ENCODE measurements at regions not wholly inside any gene's neighbourhood (a gene's known extent, or its start where the extent isn't known, plus 50 kb on each side); places are given as distances from the start of the nearest gene placed in this dataset.

DNA sequence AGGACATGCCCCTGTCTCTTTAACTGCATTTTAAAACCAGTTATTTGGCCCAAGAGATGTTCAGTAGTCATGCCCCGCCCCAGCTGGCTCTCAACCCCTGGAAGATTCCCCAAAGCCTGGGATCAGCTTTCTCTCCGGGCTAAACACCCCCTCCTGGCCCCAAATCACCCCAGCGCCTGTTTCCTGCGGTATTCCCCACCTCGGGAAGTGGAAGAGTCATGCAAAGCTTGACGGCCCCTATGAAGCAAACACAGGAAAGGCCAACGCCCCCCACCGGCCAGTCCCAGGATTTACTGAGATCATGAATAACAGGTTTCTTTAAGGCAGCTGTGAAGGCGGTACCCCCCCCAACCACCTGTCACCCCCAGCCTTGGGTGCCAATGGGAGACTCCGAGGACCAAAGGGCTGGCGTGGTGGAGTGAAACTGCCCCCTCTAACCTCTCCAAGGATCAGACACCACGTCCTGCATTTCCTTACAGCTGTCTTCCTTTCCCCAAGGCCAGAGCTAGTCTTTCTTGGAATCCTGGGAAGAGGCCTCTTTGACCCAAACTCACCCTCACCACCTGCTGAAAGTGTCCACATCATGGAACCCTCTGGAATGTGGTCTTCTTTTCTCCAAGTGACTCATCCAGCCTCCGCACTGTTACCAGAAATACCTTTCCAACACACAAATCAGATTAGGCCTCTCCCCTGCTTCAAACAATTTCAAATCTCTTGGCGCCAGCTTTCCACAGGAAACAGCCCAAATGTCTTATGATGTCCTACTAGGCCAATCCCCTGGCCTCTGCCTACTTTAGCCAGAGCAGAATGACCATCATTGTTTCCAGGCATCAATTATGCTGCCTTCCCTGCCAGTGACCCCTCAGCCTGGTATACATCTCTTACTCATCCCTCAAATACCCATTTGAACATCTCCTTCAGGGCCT lies 301.5 kb downstream of the ZEB1 start:
- peak; percentile 51 for DNase-seq
- Mint-ChIP-seq H3K36me3 (ENCODE audit: low read depth) (peaks cover 21% of the 10 kb centered on the region), H3K27me3 (ENCODE audit: insufficient read depth) (no peaks in the 10 kb centered on the region), H3K4me1 (ENCODE audit: low read depth) (peaks cover 46% of the 10 kb centered on the region), H3K27ac (peak overlapping the region; percentile 35), H3K4me3 (no peak overlapping the region; the same call in 1 of the 2 replicates), H3K9me3 (peaks cover 20% of the 10 kb centered on the region)
- TF ChIP-seq, protein P1, sequence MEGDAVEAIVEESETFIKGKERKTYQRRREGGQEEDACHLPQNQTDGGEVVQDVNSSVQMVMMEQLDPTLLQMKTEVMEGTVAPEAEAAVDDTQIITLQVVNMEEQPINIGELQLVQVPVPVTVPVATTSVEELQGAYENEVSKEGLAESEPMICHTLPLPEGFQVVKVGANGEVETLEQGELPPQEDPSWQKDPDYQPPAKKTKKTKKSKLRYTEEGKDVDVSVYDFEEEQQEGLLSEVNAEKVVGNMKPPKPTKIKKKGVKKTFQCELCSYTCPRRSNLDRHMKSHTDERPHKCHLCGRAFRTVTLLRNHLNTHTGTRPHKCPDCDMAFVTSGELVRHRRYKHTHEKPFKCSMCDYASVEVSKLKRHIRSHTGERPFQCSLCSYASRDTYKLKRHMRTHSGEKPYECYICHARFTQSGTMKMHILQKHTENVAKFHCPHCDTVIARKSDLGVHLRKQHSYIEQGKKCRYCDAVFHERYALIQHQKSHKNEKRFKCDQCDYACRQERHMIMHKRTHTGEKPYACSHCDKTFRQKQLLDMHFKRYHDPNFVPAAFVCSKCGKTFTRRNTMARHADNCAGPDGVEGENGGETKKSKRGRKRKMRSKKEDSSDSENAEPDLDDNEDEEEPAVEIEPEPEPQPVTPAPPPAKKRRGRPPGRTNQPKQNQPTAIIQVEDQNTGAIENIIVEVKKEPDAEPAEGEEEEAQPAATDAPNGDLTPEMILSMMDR (IDR thresholded peaks at IDR 0.05), result peak; percentile 68

DNA sequence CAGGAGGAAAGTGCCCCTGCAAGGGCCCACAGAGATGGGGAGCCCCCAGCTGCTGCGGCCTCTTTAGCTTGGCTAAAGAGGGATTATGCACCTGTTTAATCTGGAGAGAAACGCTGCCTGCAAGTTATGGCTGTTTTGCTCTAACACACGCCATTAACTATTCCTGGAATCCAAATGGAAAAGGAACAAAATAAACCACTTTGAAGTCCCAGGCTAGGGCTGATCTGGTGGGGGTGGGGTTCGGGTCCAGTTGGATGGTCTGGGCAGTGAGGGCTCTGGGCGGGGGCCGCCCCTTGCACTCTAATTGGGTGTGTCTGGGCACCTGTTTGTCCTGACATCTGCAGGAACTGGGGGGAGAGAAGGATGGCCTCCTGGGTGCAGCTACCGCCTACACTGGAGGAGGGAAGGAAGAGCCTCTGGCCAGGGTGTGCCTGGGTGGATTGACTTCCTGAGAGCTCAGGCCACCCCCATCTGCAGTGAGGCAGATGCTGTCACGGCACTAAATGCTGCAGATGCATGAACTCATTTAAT lies 300.6 kb downstream of the ZEB1 start:
- Mint-ChIP-seq H3K27me3 (ENCODE audit: insufficient read depth) (peaks cover 3% of the 10 kb centered on the region; the same call in 1 of the 2 replicates), H3K9me3 (peaks cover 11% of the 10 kb centered on the region), H3K4me1 (ENCODE audit: low read depth) (peaks cover 46% of the 10 kb centered on the region), H3K36me3 (ENCODE audit: low read depth) (peaks cover 19% of the 10 kb centered on the region), H3K4me3 (no peak overlapping the region), H3K27ac (no peak overlapping the region; the same call in 1 of the 2 replicates)
- TF ChIP-seq, protein P1 (IDR thresholded peaks at IDR 0.05), result no peak
- no peak for DNase-seq

DNA sequence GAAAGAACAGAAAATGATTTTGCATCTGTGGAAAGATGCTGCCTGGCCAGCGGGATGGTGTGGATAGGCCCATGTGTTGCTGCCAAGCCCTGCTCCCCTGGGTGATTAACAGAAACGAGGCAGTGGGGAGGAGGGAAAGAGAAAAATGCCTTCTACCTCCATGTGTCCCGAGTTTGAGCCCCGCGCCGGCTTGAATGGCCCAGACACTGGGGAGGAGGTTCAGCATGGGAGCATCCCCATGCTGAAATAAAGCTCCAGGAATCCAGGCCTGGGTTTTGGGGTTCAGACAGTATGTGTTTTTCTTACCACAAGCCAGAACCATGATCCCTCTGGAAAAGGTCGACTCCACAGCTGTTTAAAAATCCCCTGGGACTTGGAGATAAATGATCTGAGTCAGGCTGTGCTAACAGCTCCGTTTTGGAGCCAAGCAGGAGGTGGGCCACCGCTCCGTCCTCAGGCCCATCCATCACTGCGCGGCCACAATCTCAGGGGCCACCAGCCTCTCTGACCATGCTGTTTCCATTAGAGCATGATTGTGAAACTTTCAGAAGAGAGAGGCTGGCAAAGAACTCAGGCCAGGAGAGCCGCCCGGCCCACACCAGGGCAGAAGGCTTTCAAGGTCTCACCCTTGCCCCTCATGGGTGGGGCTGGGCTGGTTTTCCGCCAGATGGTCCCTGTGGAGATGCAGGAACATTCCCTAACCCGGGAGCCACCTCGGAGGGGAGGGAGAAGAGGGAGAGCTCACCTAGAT lies 299.7 kb downstream of the ZEB1 start:
- peaks cover 3% of the 10 kb centered on the region; the same call in 1 of the 2 replicates for H3K27me3 Mint-ChIP-seq (ENCODE audit: insufficient read depth)
- DNase-seq, result no peak
- H3K4me3 Mint-ChIP-seq, result no peak overlapping the region
- TF ChIP-seq, protein P1 (IDR thresholded peaks at IDR 0.05), result no peak
- peaks cover 10% of the 10 kb centered on the region for H3K36me3 Mint-ChIP-seq (ENCODE audit: low read depth)
- H3K4me1 Mint-ChIP-seq (ENCODE audit: low read depth), result peaks cover 41% of the 10 kb centered on the region
- H3K9me3 Mint-ChIP-seq, result peaks cover 3% of the 10 kb centered on the region
- H3K27ac Mint-ChIP-seq, result no peak overlapping the region

DNA sequence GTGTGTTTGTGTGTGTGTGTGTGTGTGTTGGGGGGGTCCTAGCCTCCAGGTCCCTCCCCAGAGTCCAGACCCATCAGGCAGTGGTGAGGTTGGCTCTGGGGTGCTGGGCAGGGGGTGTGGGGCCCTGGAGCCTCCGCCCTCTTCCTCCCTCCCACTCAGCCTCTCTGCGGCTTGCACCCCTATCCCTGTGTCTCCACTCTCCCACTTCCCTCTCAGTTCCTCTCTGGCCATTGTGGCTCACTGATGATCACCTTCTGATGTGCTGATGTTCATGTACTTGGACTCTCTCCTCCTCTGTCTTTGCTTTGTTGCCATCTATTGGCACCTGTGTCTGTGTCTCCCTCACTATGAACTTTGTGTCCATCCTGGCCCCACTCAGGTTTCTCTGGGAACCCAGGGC lies 298.7 kb downstream of the ZEB1 start:
- H3K27me3 Mint-ChIP-seq (ENCODE audit: insufficient read depth), result peaks cover 3% of the 10 kb centered on the region; the same call in 1 of the 2 replicates
- no peak for DNase-seq
- H3K36me3 Mint-ChIP-seq (ENCODE audit: low read depth), result peaks cover 8% of the 10 kb centered on the region; the same call in 1 of the 2 replicates
- H3K27ac Mint-ChIP-seq, result no peak overlapping the region
- no peak overlapping the region for H3K4me3 Mint-ChIP-seq
- H3K9me3 Mint-ChIP-seq, result no peaks in the 10 kb centered on the region
- TF ChIP-seq, protein P1 (IDR thresholded peaks at IDR 0.05), result no peak
- H3K4me1 Mint-ChIP-seq (ENCODE audit: low read depth), result peaks cover 32% of the 10 kb centered on the region

DNA sequence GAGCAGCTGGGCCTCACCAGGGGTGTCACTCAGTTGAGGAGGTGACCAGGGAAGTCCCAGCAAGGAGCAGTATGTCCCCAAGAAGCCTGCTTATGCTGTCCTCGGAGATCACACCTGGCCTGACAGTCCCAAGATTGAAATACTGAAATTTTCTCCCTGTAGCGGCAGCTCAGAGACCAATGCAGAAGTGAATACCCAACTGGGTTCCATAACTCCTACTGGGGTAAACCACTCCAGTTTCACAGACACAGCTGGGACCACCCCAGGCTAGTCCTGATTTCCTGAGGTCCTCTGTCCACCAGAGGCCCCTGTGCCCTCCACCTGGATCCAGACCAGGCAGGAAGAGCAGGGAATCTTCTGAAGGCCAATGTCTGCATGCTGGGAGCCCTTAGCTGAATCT lies 298.1 kb downstream of the ZEB1 start:
- Mint-ChIP-seq H3K36me3 (ENCODE audit: low read depth) (peaks cover 8% of the 10 kb centered on the region; the same call in 1 of the 2 replicates), H3K27ac (no peak overlapping the region), H3K4me1 (ENCODE audit: low read depth) (peaks cover 33% of the 10 kb centered on the region), H3K27me3 (ENCODE audit: insufficient read depth) (peaks cover 6% of the 10 kb centered on the region), H3K9me3 (no peaks in the 10 kb centered on the region), H3K4me3 (no peak overlapping the region)
- TF ChIP-seq, protein P1 (IDR thresholded peaks at IDR 0.05), result no peak
- no peak for DNase-seq
